Upper lobe of left lung (tissue), 4 donors: ENCODE measurements at regions not wholly inside any gene's neighbourhood (a gene's known extent, or its start where the extent isn't known, plus 50 kb on each side); places are given as distances from the start of the nearest gene placed in this dataset.

Experiments used
- EP300 ChIP-seq, 4 donors: sonication (generic); formaldehyde crosslinking; IDR thresholded peaks; one replicate each; pipeline ENCODE4 v1.5.1; 2017; ENCODE audit warnings: antibody characterized with exemption in 4 of 4, control low read depth in 2 of 4
- POLR2A ChIP-seq, 4 donors: fragments of 450-650 bp; IDR thresholded peaks; one replicate each; pipeline ENCODE4 v1.5.1; 2016 to 2017; ENCODE audit warnings: antibody characterized with exemption in 4 of 4, mild to moderate bottlenecking in 2 of 4
- POLR2AphosphoS5 ChIP-seq, 2 donors: sonication (generic); formaldehyde crosslinking; IDR thresholded peaks; one replicate each; pipeline ENCODE4 v1.5.1; 2017; ENCODE audit warnings: antibody characterized with exemption in 2 of 2
- TF ChIP-seq, protein P1 (sequence below), 6 experiments: fragments of 450-650 bp in 4 of 6; fragments of 200-600 bp in 2 of 6; sonication (generic) in 2 of 6; IDR thresholded peaks; one replicate each; pipeline ENCODE4 v1.5.1; 2016 to 2019; ENCODE audit warnings: antibody characterized with exemption in 6 of 6

- TF ChIP-seq POLR2A (IDR thresholded peaks at IDR 0.05) (no peak), POLR2AphosphoS5 (IDR thresholded peaks at IDR 0.05) (no peak), EP300 (IDR thresholded peaks at IDR 0.05) (no peak)
- TF ChIP-seq, protein P1, sequence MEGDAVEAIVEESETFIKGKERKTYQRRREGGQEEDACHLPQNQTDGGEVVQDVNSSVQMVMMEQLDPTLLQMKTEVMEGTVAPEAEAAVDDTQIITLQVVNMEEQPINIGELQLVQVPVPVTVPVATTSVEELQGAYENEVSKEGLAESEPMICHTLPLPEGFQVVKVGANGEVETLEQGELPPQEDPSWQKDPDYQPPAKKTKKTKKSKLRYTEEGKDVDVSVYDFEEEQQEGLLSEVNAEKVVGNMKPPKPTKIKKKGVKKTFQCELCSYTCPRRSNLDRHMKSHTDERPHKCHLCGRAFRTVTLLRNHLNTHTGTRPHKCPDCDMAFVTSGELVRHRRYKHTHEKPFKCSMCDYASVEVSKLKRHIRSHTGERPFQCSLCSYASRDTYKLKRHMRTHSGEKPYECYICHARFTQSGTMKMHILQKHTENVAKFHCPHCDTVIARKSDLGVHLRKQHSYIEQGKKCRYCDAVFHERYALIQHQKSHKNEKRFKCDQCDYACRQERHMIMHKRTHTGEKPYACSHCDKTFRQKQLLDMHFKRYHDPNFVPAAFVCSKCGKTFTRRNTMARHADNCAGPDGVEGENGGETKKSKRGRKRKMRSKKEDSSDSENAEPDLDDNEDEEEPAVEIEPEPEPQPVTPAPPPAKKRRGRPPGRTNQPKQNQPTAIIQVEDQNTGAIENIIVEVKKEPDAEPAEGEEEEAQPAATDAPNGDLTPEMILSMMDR (IDR thresholded peaks at IDR 0.05): no peak
These were observed 200.6 kb downstream of the ZFP36L2 start for GRCh38 chr2:43025709-43026295.
